ENCODE measurements at regions not wholly inside any gene's neighbourhood (a gene's known extent, or its start where the extent isn't known, plus 50 kb on each side); places are given as distances from the start of the nearest gene placed in this dataset.
"Not testable (repeated sequence)": the region's sequence is repeated elsewhere in the genome, so short reads cannot be mapped to it uniquely, and the experiment has no call there.

DNA sequence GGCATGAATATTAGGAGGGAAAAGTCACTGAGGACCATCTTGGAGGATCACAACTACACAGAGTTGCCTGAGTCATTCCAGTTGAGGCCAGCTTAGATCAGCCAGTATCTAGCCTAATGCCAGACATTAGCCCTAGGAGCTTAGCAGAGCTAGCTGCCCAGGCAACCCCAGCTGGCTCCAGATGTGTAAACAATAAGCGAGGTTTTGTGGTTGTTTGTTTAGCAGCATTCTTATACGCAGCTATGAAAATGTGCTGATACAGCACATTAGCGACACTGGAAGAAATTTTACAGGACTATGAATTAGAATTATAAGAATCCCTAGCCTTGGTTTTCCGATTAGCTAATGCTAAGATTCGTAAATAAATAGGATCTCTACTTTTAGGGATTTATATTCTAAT is 59.3 kb downstream of the BTBD3 start:
- in situ Hi-C loops (cut with HindIII; ENCODE audit: low sequenced_read_pairs), result no loop called here

DNA sequence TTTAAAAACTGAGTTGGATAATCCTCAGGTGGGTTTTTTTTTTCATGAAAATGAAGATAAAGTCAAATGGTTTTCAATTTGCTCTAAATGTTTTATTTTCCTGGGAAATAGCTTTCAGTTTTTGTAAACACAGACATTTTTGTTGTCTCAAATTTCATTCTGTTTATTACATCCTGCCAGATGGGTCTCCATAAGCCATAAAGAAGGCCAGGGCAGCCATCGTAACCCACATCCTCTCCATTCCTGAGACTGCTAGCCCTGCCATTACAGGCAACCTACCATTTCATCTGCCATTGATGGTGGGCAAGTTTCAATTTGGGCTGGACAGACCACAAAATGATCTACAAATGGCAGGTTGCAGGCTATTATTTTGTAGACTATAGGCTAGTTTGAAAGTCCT is 60.8 kb downstream of the BTBD3 start:
- in situ Hi-C loops (cut with HindIII; ENCODE audit: low sequenced_read_pairs), result no loop called here

DNA sequence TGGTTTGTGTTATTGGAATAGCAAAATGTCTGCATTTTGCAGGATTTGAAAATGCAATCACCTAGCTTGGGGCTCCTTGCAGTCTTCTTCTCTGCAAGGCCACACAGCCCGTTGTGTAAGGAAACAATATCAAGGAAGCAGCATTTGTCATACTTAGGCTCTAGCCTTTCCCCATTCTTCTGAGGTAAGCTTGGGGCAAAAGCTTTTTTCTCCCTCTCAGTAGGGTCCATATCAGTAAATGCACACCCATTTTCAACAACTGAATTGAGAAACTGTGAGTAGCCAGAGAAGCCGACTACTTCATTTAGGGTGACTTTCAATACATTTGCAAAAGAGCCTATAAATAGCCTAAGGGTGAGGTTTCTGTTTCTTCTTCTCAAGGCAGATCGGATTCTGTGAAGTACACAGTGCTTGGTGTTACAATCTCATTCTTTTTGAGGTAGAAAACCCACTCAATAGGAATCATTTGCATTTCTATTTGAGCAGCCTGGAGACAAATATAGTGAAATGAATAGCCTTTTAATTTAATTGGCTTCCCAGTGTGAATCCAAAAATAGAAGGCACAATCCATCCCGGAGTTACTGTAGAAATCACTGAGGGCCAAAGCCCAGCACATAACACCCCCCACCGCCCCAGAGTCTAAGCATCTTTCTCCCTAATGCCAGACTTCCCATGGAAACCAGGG is 61.8 kb downstream of the BTBD3 start:
- in situ Hi-C loops (cut with HindIII; ENCODE audit: low sequenced_read_pairs), result no loop called here

DNA sequence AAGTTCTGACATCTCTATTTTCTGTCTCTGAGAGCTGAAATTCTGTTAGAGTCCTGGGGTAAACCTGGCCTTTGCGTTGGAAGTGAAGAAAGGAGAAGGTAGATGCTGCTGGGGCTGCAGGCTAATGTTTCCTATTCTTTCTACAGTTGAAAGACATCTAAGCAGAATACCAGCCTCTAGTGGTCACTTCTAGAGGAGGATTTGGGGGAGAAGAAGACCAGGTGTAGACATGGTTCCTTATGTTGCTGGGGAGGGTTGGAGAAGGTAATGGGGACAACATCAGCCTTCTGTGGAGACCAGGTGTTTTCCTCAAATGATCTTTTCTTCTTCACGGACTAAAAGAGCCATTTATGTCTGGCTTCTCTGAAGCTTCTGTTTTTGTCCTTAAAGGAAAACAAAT is 62.6 kb downstream of the BTBD3 start:
- in situ Hi-C loops (cut with HindIII; ENCODE audit: low sequenced_read_pairs), result no loop called here

DNA sequence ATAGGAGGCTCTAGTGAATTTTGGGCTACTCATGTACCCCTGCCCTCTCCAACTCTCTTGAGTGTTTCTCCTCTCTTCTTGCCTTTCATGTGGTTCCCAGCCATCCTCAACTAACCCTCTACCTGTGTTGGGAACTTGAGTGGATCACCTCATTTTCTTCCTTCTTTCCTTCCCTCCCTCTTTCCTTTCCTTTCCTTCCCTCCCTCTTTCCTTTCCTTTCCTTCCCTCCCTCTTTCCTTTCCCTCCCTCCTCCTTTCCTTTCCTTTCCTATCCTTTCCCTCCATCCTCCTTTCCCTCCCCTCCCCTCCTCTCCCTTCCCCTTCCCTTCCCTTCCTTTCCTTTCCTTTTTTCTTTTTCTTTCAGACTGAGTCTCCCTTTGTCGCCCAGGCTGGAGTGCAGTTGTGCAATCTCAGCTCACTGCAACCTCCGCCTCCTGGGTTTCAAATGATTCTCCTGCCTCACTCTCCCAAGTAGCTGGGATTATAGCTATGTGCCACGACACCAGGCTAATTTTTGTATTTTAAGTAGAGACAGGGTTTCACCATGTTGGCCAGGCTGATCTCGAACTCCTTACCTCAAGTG is 63.8 kb downstream of the BTBD3 start:
- in situ Hi-C loops (cut with HindIII; ENCODE audit: low sequenced_read_pairs), result no loop called here

DNA sequence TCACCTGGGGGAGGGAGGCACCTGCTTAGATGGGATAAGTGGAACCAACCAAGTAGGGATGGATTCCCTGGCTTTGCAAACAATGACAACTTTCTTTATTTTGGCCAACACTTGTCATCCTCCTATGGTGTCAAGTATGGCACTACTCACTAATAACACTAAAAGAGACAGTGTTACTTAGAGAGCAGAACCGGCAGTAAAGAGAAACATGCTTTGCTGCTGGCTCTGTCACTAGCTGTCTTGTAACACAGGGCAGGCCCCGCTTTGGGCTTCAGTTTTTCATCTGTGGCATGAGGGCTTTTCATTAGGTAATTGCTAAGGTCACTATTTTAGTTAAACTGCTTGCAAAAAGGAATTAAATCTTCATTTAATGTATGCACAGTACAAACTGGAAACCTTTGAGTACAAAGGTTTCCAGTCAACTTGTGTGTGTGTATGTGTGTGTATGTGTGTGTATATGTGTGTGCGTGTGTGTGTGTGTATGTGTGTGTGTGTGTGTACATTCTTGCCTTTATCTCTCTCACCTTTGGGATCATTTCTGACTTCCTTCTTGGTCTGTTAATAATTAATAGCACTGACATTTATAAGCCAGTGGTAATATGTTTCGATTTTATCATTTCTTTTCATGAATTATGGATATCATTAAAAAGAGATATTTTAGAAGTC is 64.7 kb downstream of the BTBD3 start:
- in situ Hi-C loops (cut with HindIII; ENCODE audit: low sequenced_read_pairs), result no loop called here

DNA sequence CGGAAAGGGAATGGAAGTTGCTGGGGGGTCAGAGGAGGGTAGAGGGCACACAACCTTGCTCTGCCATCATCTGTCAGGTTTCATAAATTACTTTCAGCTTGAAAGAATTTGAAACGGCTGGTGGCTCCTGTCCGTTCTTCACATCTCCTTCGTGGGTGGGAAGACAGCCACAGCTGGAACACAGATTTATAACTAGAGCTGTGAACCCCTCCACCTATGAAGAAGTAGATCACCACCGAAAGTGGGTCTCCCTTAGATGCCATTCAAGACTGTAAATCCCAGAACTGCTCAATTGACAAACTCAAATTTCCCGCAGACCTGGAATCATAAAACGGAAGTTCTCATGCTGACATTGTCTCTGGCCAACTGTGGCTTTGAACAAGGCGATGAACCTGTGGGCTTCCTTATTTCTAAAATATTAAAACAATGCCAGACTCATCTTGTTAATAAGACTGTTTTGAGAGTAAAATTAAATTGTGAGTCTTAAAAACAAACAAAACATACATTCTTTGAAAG is 65.3 kb downstream of the BTBD3 start:
- in situ Hi-C loops (cut with HindIII; ENCODE audit: low sequenced_read_pairs), result no loop called here

DNA sequence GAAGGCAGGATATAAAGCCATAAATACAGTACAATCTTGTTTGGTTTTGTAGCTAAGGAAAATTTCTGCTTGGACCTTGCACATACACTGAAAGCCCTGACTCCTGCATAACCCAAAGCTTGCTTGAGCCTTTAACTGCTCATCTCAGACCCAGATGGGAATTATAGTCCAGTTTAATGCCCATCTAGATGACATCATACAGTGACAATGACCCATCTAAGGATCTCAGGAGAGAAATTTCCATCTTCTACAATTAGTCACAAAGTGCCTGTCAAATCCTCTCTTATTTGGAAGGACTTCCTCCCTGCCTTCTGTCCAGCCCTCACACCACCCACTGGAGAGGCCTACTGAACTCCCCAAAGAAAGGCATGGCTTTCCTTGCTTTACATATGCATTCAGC is 69.3 kb downstream of the BTBD3 start:
- in situ Hi-C loops (cut with HindIII; ENCODE audit: low sequenced_read_pairs), result no loop called here

DNA sequence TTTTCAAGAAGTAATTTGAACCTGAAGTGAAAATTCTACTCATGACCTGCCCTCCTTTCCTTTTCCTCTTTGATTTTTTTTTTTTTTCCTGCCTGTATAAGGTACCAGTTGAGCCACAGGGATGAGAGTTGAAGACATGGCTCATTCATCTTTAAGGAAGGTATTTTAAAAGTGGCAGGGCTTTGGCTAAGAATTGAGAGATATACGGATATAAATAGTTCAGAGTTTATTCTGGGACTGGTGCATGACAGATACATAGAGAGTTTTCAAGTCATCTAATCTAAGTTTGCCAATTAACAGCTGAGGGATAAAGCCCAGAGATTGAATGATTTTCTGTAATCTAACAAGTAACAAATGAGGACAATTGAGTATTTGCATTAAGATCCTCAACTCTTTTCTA is 69.8 kb downstream of the BTBD3 start:
- in situ Hi-C loops (cut with HindIII; ENCODE audit: low sequenced_read_pairs), result no loop called here

DNA sequence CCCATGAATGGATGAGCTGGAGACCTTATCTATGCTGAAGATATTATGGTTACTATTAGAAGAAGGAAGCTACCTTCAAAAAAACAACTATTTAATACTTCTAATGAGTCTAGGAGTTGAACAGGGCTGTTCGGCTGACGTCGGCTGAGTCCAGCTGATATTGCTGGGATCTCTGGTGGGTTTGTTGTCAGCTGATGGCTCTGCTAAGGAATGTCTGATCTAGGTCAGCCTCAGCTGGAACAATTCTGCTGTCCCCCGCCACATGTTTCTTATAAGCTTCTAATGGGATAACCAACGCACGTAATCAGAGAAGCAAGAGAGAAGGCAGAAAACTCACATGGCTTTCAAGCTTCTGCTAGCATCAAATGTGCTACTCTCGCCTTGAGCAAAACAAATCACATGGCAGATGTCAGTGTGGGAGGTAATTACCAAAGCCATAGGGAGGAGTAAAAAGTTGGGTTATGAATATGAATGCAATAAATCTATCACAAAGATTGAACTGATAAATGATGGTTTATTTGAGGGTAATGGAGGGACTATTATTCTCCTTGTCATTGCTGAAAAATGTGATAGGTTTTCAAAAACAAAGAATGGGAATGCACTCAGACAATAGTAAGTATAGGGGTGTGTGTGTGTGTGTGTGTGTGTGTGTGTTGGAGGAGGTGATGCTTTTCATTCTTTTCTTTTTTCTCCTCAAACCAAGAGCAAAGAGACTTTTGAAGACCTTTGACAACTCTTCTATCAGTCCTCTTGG is 71.5 kb downstream of the BTBD3 start:
- in situ Hi-C loops (cut with HindIII; ENCODE audit: low sequenced_read_pairs), result no loop called here

DNA sequence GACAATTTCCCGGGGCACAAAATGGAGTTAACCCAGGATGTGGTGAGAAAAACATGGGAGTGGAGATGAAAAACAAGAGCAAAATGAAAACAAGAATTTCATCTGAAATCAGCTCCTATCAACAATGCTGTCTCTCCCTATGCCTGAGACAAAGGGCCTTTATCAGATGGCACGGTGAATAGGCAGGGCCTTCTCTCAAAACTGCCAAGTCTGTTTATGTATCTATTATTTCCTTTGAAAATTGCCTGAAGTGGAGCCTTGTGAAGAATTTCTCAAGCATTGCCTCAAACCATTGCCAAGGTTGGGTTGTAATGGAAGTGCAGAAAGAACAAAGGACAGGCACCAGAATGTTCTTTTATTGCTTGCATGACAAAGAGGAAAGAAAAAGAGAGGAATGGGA is 74.7 kb downstream of the BTBD3 start:
- in situ Hi-C loops (cut with HindIII; ENCODE audit: low sequenced_read_pairs), result no loop called here

DNA sequence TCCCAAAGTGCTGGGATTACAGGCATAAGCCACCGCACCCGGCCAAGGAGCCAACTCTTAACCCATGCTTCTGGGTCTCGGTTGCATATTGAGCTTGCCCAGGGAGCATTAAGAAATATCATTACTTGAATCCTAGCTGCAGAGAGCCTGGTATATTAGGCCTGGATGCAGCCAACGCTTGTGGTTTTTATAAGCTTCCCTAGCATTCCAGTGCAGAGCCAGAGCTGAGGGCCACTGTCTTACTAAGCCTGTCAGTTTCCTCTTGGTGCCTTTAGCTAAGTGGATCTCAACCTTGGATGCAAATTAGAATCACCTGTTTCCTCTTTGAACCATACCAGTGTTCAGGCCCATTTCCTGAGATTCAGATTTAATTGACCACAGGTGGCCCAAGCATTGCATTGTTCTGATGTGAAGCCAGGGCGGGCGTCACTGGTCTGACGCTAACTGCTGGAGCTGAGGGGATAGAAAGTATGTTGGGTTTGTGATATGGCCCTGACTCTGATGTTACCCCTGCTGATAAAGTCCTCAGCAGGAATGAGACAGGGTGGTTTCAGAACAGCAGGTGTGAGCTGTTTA is 76.3 kb downstream of the BTBD3 start:
- in situ Hi-C loops (cut with HindIII; ENCODE audit: low sequenced_read_pairs), result no loop called here

DNA sequence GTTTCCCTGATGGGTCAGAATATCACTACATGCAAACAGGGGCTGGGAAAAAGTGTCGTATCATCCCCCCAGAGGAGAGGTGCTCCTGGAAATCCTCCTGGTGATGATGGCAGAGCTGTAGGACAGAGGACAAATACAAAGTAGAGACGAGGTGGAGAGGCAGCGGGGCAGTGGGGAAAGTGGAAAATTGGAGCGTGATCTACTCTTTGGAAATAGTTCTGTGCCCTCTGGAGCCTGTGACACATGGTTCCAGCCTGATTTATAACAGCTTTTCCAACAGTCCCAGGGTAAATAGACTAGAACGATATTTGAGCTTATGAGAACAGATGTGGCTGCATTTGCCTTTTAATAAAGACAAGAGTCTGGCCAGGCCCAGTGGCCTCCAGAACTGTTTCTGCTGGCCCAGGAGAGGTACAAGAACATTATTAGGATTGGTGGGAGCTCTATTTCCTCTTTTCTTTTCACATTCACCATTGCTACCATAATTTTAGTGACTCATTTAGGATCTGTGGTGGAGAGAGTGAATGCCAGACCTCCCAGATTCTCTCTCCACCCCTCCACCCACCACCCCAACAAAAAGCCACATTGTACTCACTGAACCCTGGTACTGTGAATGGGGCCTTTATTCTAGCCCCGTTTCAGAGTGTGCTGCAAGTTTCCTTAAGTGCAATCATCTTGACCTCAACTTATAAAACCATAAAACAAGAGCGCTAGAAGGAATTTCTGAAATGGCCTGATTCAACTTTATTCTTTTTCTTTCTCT is 78.3 kb downstream of the BTBD3 start:
- in situ Hi-C loops (cut with HindIII; ENCODE audit: low sequenced_read_pairs), result no loop called here

DNA sequence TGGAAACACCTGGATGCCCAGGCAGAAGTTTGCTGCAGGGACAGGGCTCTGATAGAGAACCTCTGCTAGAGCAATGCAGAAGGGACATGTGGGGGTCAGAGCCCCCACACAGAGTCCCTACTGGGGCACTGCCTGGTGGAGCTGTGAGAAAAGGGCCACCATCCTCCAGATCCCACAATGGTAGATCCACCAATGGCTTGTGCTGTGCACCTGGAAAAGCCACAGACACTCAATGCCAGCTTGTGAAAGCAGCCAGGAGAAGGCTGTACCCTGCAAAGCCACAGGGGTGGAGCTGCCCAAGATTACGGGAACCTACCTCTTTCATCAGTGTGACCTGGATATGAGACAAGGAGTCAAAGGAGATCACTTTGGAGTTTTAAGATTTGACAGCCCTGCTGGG is 87.1 kb downstream of the BTBD3 start:
- in situ Hi-C loops (cut with HindIII; ENCODE audit: low sequenced_read_pairs), result not testable (repeated sequence)

DNA sequence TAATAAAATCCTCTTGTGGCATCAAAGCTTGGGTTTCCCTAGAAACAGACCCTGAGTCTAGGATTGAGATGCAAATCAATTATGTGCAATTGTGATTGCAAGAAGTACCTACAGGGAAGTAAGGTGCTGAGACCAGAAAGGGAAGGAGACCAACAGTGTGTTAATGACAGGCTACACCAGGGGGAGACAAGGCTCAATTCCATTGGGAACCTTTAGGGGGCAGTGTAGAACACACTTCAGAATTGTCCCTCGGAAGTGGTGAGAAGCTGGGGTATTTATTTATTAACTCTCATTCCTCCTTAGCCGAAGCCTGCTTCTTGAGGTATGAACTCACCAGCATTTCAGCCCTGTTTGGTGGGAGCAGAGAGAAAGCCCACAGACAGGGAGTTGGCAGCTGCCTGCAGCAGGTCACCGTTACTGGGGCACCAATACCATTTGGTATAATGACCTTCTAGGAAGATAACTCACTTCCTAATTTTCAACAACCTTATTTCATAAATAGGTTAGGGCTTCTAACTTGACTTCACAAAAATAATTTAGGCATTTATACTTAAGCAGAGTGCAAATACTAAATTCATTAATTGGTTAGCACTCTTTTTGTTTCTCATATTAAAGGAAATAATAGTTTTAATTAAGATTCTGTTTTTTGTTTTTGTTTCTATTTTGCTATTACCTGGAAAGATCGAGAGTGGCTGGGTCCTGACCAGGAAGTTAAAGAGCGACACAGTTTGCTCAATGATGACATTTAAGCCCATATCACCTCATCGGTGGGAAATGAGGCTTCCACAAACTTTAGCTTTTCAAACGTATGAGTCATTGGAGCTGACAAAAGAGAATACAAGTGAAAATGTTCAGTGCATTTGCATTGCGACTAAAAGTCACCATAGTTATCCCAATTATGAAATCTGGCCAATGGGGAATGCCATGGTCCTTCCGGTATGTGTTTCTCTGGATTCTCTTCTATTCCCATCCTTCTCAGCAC is 94.8 kb downstream of the BTBD3 start:
- in situ Hi-C loops (cut with HindIII; ENCODE audit: low sequenced_read_pairs), result no loop called here

DNA sequence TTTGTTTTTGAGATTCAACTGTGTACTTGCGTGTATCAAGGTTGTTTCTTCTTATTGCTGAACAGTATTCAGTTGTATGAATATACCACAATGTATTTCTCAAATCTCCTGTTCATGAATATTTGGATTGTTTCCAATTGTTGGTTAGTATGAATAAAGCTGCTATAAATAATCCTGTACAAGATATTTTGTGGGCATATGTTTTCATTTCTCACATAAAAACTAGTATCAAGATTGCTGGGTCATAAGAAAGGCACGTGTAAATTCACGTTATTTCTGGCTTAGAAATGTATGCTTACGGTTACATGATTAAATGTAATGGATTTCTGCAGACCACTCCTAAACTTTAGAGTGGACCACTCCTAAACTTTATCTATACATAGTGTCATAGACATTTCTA is 96.6 kb downstream of the BTBD3 start:
- in situ Hi-C loops (cut with HindIII; ENCODE audit: low sequenced_read_pairs), result no loop called here

DNA sequence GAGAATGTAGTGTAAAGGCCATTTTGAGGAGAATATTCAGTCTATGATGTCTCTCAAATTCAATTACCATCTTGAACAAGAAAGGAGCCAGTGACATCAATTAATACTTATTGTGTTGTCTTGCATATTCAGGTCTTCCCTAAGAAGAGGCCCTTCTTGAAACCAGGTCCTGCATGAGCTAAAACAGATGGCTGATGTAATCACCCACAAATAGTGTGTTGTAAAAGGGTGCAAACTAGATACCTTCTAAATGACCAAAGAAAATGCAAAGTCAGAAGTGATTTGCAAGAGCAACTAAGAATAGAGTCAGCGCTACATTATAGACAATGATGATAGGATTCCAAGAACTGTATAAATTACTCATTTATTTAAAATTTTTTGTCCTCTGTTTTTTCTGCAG is 97.0 kb downstream of the BTBD3 start:
- in situ Hi-C loops (cut with HindIII; ENCODE audit: low sequenced_read_pairs), result no loop called here

DNA sequence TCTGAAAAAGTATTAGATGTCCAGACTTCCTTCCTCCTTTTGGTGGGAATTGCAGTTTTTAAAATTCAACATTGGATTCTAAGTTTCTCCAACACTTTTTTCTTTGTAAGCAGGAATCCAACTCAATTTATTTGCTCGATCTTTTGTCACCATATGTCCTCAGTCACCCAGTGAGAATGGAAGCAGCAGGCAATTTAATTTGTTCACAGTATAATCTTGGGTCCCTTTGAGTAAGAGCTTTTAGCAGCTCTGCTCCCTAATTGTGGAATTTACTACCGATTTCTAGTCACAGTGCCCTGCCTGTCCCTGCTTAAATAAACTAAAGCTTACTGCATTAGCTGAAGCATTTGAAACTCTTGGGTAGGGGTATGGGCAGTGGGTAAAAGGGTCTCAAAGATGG is 98.6 kb downstream of the BTBD3 start:
- in situ Hi-C loops (cut with HindIII; ENCODE audit: low sequenced_read_pairs), result no loop called here

DNA sequence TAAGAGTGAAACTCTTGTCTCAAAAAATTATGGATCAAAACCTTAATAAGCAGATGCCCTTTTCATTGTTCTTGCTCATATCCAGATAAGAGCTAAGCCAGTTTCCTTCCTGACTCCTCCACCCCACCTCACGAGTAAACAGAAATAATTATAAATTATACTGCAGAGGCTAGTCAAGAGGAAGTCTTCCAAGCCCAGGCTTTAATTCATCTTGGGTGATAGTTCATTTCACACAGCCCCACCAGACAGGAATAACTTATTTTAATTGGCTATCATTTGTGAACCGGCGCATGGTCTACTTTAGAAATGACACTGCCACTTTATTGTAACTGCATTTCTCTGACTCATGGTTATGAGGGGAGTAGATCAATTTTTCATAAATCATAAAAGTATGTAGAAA is 102.0 kb downstream of the BTBD3 start:
- in situ Hi-C loops (cut with HindIII; ENCODE audit: low sequenced_read_pairs), result no loop called here

All from endothelial cell of hepatic sinusoid (primary cell).